BJ (cell line): ENCODE measurements at regions not wholly inside any gene's neighbourhood (a gene's known extent, or its start where the extent isn't known, plus 50 kb on each side); places are given as distances from the start of the nearest gene placed in this dataset.

Source experiments
- CTCF ChIA-PET: fragments of 350-600 bp; formaldehyde crosslinking; extraction: SDS; loops from one replicate; lab custom pipeline; 2021; ENCODE audit warnings: antibody characterized with exemption, inconsistent platforms; lab: Yijun Ruan, JAX
- POLR2A ChIA-PET: fragments of 300-600 bp; sonication (Branson Sonifier 250); formaldehyde crosslinking; extraction: SDS; loops from one replicate; lab custom pipeline; 2021; ENCODE audit warnings: antibody characterized with exemption; lab: Charles Lee
- DNase-seq: peaks from one replicate; pipeline ENCODE4 v3.0.0-alpha.2; 2011; ENCODE audit warnings: low read depth
- H3K27me3 ChIP-seq: 2 replicates; pipeline ENCODE4 v1.6.0; 2011; ENCODE audit warnings: low read length; ENCODE audit not compliant: control insufficient read depth, insufficient read depth
- H3K36me3 ChIP-seq: 2 replicates; pipeline ENCODE4 v1.5.1; 2011; ENCODE audit warnings: low read length; ENCODE audit not compliant: control insufficient read depth, insufficient read depth
- H3K4me3 ChIP-seq: 2 replicates; pipeline ENCODE4 v1.5.1; 2011; ENCODE audit warnings: low read depth, mild to moderate bottlenecking, control low read depth, low read length
- CTCF ChIP-seq: IDR thresholded peaks from 2 replicates; pipeline ENCODE4 v1.5.1; 2011; ENCODE audit warnings: low read depth, mild to moderate bottlenecking, control low read depth, inconsistent platforms, low read length, moderate library complexity; ENCODE audit not compliant: insufficient read depth

DNA sequence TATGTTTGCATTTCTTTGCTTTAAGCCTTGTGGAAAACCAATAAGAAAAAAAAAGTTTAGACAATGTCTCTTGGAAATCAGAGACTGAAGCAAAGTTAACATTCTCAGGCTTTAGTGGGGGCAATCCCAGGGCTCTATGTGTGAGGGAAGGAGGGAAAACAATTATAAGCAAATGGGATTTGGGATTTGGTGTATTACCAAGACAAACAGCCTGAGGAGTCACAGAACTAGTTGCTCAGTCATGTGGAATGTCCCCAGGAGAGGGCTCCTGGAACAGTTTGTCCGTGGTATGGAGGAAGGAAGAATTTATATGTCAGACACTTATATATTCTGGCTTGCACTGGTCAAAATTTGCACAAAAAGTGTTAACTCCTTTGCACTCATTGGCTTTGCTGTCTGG is 562.9 kb upstream of the TPK1 start:
- CTCF ChIA-PET: no interaction called here
- Histone ChIP-seq H3K4me3 (no peak overlapping the region), H3K27me3 (no peaks in the 10 kb centered on the region), H3K36me3 (no peaks in the 10 kb centered on the region)
- no peak for TF ChIP-seq CTCF
- DNase-seq: no peak
- POLR2A ChIA-PET: no interaction called here

GRCh38 chr7:145394126-145394525 is 558.3 kb upstream of the TPK1 start:
- no peaks in the 10 kb centered on the region for H3K36me3 ChIP-seq
- ChIA-PET POLR2A (no interaction called here), CTCF (no interaction called here)
- no peaks in the 10 kb centered on the region for H3K27me3 ChIP-seq
- DNase-seq: no peak
- no peak overlapping the region for H3K4me3 ChIP-seq
- no peak for TF ChIP-seq CTCF

GRCh38 chr7:145382762-145383161 is 546.9 kb upstream of the TPK1 start:
- Histone ChIP-seq H3K36me3 (no peaks in the 10 kb centered on the region), H3K27me3 (no peaks in the 10 kb centered on the region), H3K4me3 (no peak overlapping the region)
- no peak for DNase-seq
- ChIA-PET CTCF (no interaction called here), POLR2A (no interaction called here)
- no peak for TF ChIP-seq CTCF

DNA sequence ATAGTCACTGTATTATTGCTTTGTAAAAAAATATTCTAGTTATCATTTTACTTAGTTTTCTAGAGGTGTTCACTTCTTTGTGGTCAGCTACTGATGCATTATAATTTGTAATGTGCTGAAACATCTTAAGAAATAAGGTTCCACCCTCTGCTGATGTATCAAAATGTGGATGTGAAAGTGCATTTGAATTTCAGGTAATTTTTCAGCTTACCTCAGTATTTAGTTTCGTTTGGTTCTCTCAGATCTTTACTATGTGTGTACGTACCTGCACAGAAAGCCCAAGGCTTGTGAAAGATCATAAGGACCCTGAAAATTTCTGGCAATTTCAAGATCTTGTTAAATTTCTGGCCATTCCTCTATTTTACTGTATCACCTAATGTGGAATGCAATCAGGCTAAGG is 542.3 kb upstream of the TPK1 start:
- ChIA-PET POLR2A (no interaction called here), CTCF (no interaction called here)
- no peak overlapping the region for H3K4me3 ChIP-seq
- no peaks in the 10 kb centered on the region for H3K36me3 ChIP-seq
- DNase-seq: no peak
- no peaks in the 10 kb centered on the region for H3K27me3 ChIP-seq
- TF ChIP-seq CTCF: no peak

DNA sequence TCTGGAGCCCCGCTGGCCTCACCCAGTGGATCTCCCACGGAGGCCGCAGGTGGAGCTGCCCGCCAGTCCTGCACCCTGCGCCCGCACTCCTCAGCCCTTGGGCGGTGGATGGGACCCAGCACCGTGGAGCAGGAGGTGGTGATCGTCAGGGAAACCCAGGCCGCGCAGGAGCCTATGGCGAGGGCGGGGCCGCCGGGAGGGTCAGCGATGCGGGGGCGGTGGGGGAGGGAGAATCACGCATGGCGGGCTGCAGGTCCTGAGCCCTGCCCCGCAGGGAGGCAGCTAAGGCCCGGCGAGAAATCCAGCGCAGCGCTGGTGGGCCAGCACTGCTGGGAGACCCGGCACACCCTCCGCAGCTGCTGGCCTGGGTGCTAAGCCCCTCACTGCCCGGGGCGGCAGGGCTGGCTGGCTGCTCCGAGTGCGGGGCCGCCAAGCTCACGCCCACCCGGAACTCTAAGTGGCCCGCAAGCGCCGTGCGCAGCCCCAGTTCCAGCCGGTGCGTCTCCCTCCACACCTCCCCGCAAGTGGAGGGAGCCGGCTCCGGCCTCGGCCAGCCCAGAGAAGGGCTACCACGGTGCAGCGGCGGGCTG is 524.8 kb upstream of the TPK1 start:
- H3K36me3 ChIP-seq: no peaks in the 10 kb centered on the region
- H3K4me3 ChIP-seq: no peak overlapping the region
- no peaks in the 10 kb centered on the region for H3K27me3 ChIP-seq
- CTCF ChIA-PET: no interaction called here
- no peak for DNase-seq
- TF ChIP-seq CTCF: no peak
- POLR2A ChIA-PET: no interaction called here
